MCF 10A (cell line): ENCODE measurements at regions not wholly inside any gene's neighbourhood (a gene's known extent, or its start where the extent isn't known, plus 50 kb on each side); places are given as distances from the start of the nearest gene placed in this dataset.

ENCODE experiments used
- BruUV-seq: library from RNA; stranded (reverse); fragments of 400-500 nt; replicated peaks from 2 replicates; lab custom pipeline; 2021; lab: Mats Ljungman, UMichigan
- CTCF ChIA-PET: fragments of 300-600 bp; sonication (Branson Sonifier 250); formaldehyde crosslinking; extraction: SDS; loops from one replicate; lab custom pipeline; 2021; ENCODE audit warnings: antibody characterized with exemption, inconsistent platforms; lab: Yijun Ruan, JAX
- POLR2A ChIA-PET: fragments of 300-600, 350-650 bp; sonication (Branson Sonifier 250); formaldehyde crosslinking; extraction: SDS; loops from one replicate; lab custom pipeline; 2020; ENCODE audit warnings: antibody characterized with exemption, inconsistent platforms; lab: Yijun Ruan, JAX
- DNase-seq: peaks from one replicate; pipeline ENCODE4 v3.0.0-alpha.2; 2018; ENCODE audit not compliant: unreplicated experiment
- H3K27ac Mint-ChIP-seq: one replicate; pipeline ENCODE4 v1.8.0; 2022; ENCODE audit warnings: mild to moderate bottlenecking, low read depth, mixed read lengths; ENCODE audit not compliant: unreplicated experiment
- H3K27me3 Mint-ChIP-seq: one replicate; pipeline ENCODE4 v1.8.0; 2022; ENCODE audit warnings: mixed read lengths; ENCODE audit not compliant: insufficient read depth, unreplicated experiment
- H3K36me3 Mint-ChIP-seq: one replicate; pipeline ENCODE4 v1.8.0; 2022; ENCODE audit warnings: mild to moderate bottlenecking, moderate library complexity, mixed read lengths; ENCODE audit not compliant: insufficient read depth, unreplicated experiment
- H3K4me1 Mint-ChIP-seq: one replicate; pipeline ENCODE4 v1.8.0; 2022; ENCODE audit warnings: mixed read lengths; ENCODE audit not compliant: insufficient read depth, unreplicated experiment
- H3K4me3 Mint-ChIP-seq: one replicate; pipeline ENCODE4 v1.8.0; 2022; ENCODE audit warnings: mild to moderate bottlenecking, moderate library complexity, mixed read lengths; ENCODE audit not compliant: unreplicated experiment
- H3K9me3 Mint-ChIP-seq: one replicate; pipeline ENCODE4 v1.8.0; 2022; ENCODE audit warnings: mixed read lengths; ENCODE audit not compliant: unreplicated experiment
- intact Hi-C: fragments of 100-400 bp; cut with micrococcal nuclease; formaldehyde crosslinking; loops from 2 replicates; pipeline ENCODE4 v1.14.1; 2022
- TF ChIP-seq, protein P1 (sequence below): fragments of 200-600 bp; IDR thresholded peaks from one replicate; pipeline ENCODE4 v1.8.0; 2022; ENCODE audit warnings: antibody characterized with exemption, mild to moderate bottlenecking; ENCODE audit not compliant: unreplicated experiment

DNA sequence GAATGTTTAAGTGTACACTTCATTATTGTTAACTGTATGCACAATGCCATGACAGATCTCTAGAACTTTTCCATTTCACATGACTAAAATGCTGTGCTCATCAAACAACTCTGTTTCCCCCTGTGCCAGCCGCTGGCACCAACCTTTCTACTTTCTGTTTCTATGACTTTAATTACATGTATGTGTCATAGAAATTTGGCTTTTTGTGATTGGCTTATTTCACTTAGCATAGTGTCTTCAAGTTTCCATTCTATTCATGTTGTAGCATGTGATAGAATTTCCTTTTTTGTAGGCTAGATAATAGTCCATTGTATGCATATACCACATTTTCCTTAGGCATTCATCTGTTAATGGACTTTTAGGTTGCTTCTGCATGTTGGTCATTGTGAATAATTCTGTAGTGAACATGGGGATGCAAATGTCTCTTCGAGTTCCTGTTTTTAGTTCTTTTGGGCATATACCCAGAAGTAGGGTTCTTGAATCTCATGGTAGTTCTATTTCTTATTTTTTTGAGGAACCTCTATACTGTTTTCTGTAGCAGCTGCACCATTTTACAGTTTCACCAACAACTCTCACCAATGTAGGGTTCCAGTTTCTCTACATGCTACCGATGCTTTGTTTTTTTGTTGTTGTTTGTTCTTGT lies 184.4 kb upstream of the DMRT1 start:
- no TSS peak for BruUV-seq
- no peaks in the 10 kb centered on the region for H3K27me3 Mint-ChIP-seq
- TF ChIP-seq, protein P1, sequence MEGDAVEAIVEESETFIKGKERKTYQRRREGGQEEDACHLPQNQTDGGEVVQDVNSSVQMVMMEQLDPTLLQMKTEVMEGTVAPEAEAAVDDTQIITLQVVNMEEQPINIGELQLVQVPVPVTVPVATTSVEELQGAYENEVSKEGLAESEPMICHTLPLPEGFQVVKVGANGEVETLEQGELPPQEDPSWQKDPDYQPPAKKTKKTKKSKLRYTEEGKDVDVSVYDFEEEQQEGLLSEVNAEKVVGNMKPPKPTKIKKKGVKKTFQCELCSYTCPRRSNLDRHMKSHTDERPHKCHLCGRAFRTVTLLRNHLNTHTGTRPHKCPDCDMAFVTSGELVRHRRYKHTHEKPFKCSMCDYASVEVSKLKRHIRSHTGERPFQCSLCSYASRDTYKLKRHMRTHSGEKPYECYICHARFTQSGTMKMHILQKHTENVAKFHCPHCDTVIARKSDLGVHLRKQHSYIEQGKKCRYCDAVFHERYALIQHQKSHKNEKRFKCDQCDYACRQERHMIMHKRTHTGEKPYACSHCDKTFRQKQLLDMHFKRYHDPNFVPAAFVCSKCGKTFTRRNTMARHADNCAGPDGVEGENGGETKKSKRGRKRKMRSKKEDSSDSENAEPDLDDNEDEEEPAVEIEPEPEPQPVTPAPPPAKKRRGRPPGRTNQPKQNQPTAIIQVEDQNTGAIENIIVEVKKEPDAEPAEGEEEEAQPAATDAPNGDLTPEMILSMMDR = no peak
- peak; percentile 33 for DNase-seq
- H3K36me3 Mint-ChIP-seq = peaks cover 16% of the 10 kb centered on the region
- H3K27ac Mint-ChIP-seq = no peak overlapping the region
- intact Hi-C loops = no loop called here
- ChIA-PET POLR2A (interaction anchor here (0.9 to 2.1 kb wide), 4 partner anchors 13 to 37 kb away, joined by 3 to 5 read pairs (median 4); no protein-coding TSS in a partner anchor), CTCF (interaction anchor here (0.6 to 0.8 kb wide), 5 partner anchors 9 to 54 kb away, joined by 3 to 4 read pairs (median 3); no protein-coding TSS in a partner anchor)
- peaks cover 25% of the 10 kb centered on the region for H3K4me1 Mint-ChIP-seq
- H3K4me3 Mint-ChIP-seq = no peak overlapping the region
- no peaks in the 10 kb centered on the region for H3K9me3 Mint-ChIP-seq

DNA sequence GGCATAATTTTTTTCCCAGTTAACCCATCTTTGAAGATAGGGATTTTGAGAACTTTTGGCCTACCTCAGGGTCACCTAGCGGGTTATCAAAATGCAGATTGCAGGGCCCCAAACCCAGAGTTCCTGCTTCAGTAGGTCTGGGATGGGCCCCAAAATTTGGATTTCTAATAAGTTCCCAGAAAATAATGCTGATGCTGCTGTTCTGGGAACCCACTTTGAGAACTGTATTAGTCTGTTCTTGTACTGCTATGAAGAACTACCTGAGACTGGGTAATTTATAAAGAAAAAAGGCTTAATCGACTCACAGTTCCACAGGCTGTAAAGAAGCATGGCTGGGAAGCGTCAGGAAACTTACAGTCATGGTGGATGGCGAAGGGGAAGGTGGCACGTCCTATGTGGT lies 182.2 kb upstream of the DMRT1 start:
- H3K4me1 Mint-ChIP-seq = peaks cover 14% of the 10 kb centered on the region
- TF ChIP-seq, protein P1 = no peak
- DNase-seq = no peak
- no peaks in the 10 kb centered on the region for H3K9me3 Mint-ChIP-seq
- intact Hi-C loops = no loop called here
- CTCF ChIA-PET = no interaction called here
- H3K36me3 Mint-ChIP-seq = peaks cover 25% of the 10 kb centered on the region
- H3K4me3 Mint-ChIP-seq = no peak overlapping the region
- POLR2A ChIA-PET = no interaction called here
- BruUV-seq = no TSS peak
- H3K27ac Mint-ChIP-seq = no peak overlapping the region
- no peaks in the 10 kb centered on the region for H3K27me3 Mint-ChIP-seq

DNA sequence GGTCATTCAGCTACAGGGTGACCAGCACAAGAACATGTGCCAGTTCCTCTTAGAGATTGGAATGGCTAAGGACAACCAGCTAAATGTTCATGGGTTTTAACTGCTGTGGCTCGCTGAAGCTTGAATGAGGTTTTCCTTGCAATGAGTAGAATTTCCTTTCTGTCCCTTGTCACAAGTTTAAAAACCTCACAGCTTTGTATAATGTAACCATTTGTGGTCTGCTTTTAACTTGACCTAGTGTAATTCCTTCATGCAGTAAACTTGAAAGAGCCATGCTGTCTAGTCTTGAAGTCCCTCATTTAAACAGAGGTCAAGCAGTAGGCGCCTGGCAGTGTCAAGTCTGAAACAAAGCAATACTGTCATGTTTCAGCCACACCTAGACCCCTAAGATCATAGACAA lies 181.3 kb upstream of the DMRT1 start:
- Mint-ChIP-seq H3K27ac (no peak overlapping the region), H3K9me3 (no peaks in the 10 kb centered on the region), H3K27me3 (no peaks in the 10 kb centered on the region), H3K4me3 (no peak overlapping the region), H3K4me1 (peaks cover 9% of the 10 kb centered on the region), H3K36me3 (peaks cover 25% of the 10 kb centered on the region)
- CTCF ChIA-PET = no interaction called here
- TF ChIP-seq, protein P1 = no peak
- intact Hi-C loops = no loop called here
- DNase-seq = no peak
- BruUV-seq = no TSS peak
- POLR2A ChIA-PET = interaction anchor here (0.7 kb wide), 1 partner anchor 23 kb away, joined by 3 read pairs; no protein-coding TSS in a partner anchor

DNA sequence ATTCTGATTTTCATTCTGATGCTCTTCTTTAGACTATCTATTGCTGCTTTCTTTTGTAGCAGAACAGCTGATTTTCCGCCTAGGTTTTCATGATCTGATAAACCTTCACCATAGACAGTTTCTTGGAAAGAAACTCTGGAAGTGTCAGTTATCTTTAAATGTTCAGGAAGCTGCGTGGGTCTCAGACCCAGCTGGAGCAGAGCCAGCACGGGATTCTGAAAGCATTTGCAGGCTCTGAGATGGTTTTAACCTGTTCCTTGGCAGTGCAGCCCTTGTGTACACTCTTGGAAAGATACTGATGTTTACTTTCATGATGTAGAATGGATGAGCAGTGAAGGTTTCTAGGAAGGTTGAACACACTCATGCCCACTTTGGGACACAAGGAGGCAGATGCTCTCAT lies 178.0 kb upstream of the DMRT1 start:
- Mint-ChIP-seq H3K4me3 (no peak overlapping the region), H3K9me3 (peaks cover 2% of the 10 kb centered on the region), H3K27me3 (no peaks in the 10 kb centered on the region), H3K36me3 (peaks cover 25% of the 10 kb centered on the region), H3K4me1 (no peaks in the 10 kb centered on the region), H3K27ac (no peak overlapping the region)
- no TSS peak for BruUV-seq
- TF ChIP-seq, protein P1 = no peak
- ChIA-PET CTCF (interaction anchor here (1.0 kb wide), 1 partner anchor 15 kb away, joined by 4 read pairs; no protein-coding TSS in a partner anchor), POLR2A (no interaction called here)
- no peak for DNase-seq
- intact Hi-C loops = no loop called here
